ENCODE measurements at regions not wholly inside any gene's neighbourhood (a gene's known extent, or its start where the extent isn't known, plus 50 kb on each side); places are given as distances from the start of the nearest gene placed in this dataset.

DNA sequence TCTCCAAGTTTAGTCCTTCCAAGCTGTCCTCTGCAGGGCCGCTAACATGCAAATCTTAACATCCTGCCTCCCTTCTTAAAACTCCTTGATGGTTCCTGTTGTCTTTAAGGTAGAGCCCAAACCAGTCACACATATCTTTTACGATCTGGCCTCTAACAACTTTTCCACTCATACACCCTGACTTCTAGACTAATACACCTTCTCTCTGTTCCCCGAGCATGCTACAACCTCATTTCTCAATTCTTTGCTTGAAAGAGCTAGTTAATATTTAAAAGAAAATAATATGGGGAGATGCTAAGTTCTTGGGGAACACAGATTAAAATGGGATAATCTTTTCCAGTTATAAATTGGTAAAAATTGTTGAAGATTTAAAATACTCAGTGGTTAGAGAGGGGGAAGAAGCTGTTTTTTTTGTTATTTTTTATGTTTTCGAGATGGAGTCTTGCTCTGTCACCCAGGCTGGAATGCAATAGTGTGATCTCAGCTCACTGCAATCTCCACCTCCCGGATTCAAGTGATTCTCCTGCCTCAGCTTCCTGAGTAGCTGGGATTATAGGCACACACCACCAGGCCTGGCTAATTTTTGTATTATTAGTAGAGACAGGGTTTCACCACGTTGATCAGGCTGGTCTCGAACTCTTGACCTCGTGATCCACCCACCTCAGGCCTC lies 250.7 kb downstream of the MAFB start (continued):
- TF ChIP-seq, protein P1, sequence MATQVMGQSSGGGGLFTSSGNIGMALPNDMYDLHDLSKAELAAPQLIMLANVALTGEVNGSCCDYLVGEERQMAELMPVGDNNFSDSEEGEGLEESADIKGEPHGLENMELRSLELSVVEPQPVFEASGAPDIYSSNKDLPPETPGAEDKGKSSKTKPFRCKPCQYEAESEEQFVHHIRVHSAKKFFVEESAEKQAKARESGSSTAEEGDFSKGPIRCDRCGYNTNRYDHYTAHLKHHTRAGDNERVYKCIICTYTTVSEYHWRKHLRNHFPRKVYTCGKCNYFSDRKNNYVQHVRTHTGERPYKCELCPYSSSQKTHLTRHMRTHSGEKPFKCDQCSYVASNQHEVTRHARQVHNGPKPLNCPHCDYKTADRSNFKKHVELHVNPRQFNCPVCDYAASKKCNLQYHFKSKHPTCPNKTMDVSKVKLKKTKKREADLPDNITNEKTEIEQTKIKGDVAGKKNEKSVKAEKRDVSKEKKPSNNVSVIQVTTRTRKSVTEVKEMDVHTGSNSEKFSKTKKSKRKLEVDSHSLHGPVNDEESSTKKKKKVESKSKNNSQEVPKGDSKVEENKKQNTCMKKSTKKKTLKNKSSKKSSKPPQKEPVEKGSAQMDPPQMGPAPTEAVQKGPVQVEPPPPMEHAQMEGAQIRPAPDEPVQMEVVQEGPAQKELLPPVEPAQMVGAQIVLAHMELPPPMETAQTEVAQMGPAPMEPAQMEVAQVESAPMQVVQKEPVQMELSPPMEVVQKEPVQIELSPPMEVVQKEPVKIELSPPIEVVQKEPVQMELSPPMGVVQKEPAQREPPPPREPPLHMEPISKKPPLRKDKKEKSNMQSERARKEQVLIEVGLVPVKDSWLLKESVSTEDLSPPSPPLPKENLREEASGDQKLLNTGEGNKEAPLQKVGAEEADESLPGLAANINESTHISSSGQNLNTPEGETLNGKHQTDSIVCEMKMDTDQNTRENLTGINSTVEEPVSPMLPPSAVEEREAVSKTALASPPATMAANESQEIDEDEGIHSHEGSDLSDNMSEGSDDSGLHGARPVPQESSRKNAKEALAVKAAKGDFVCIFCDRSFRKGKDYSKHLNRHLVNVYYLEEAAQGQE (IDR thresholded peaks at IDR 0.05; ENCODE audit: unreplicated experiment) = no peak
- TF ChIP-seq POLR2AphosphoS5 (IDR thresholded peaks at IDR 0.05; ENCODE audit: low read depth) = no peak
- no peak for TF ChIP-seq ZNF331 (CRISPR knock-in tag; IDR thresholded peaks at IDR 0.05; ENCODE audit: low read depth)

DNA sequence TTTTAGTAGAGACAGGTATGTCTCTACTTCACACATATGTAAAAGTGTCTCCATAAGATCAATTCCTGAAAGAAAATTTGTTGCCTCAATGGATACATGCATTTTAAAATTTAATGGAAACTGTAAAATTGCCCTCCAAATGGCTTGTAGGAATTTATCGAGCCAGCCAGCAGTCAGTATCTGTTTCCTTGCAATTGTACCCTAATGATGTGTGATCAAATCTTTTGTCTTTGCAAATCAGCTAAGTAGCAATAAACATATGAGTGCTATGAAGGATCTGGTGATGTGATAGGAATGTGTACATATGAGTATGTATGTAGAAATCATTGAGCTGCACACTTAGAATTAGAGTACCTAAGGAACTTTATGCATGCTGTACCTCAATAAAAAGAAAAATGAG lies 253.0 kb downstream of the MAFB start:
- no peaks in the 10 kb centered on the region for H3F3A ChIP-seq (replicated peaks; ENCODE audit: low read depth)
- H2AFZ ChIP-seq = no peak overlapping the region
- Mint-ChIP-seq H3K9me3 (no peaks in the 10 kb centered on the region), H3K4me1 (peaks cover 9% of the 10 kb centered on the region), H3K36me3 (ENCODE audit: low read depth) (no peaks in the 10 kb centered on the region), H3K4me3 (no peak overlapping the region), H3K27ac (no peak overlapping the region), H3K27me3 (ENCODE audit: insufficient read depth, low read depth, poor library complexity) (peaks cover 3% of the 10 kb centered on the region)
- no peaks in the 10 kb centered on the region for H3K4me1 ChIP-seq (ENCODE audit: insufficient read depth)
- H3K27me3 ChIP-seq (ENCODE audit: insufficient read depth) = no peaks in the 10 kb centered on the region
- no peaks in the 10 kb centered on the region for H3K36me3 ChIP-seq (ENCODE audit: insufficient read depth)
- H3K79me2 ChIP-seq (replicated peaks; ENCODE audit: insufficient read depth) = no peaks in the 10 kb centered on the region
- H3K9me2 ChIP-seq (ENCODE audit: insufficient read depth) = peaks cover 13% of the 10 kb centered on the region
- no peak overlapping the region for H3K27ac ChIP-seq (ENCODE audit: low read depth)
- H3K4me2 ChIP-seq = no peak overlapping the region
- no peak for DNase-seq (ENCODE audit: low spot score)
- no peak for ATAC-seq
- H3K4me3 ChIP-seq = no peak overlapping the region
- no peaks in the 10 kb centered on the region for H4K20me1 ChIP-seq (replicated peaks; ENCODE audit: insufficient read depth)
- TF ChIP-seq EZH2phosphoT487 (IDR thresholded peaks at IDR 0.05; ENCODE audit: unreplicated experiment) (no peak), JUNB (IDR thresholded peaks at IDR 0.05; ENCODE audit: unreplicated experiment) (no peak), STAT1 (IDR thresholded peaks at IDR 0.05; ENCODE audit: unreplicated experiment) (no peak), CREB1 (CRISPR knock-in tag; IDR thresholded peaks at IDR 0.05; ENCODE audit: low read depth) (no peak), POLR2AphosphoS5 (IDR thresholded peaks at IDR 0.05; ENCODE audit: low read depth) (no peak), ZNF331 (CRISPR knock-in tag; IDR thresholded peaks at IDR 0.05; ENCODE audit: low read depth) (no peak)
- TF ChIP-seq, protein P1 (IDR thresholded peaks at IDR 0.05; ENCODE audit: unreplicated experiment) = no peak
- TF ChIP-seq, protein P2, sequence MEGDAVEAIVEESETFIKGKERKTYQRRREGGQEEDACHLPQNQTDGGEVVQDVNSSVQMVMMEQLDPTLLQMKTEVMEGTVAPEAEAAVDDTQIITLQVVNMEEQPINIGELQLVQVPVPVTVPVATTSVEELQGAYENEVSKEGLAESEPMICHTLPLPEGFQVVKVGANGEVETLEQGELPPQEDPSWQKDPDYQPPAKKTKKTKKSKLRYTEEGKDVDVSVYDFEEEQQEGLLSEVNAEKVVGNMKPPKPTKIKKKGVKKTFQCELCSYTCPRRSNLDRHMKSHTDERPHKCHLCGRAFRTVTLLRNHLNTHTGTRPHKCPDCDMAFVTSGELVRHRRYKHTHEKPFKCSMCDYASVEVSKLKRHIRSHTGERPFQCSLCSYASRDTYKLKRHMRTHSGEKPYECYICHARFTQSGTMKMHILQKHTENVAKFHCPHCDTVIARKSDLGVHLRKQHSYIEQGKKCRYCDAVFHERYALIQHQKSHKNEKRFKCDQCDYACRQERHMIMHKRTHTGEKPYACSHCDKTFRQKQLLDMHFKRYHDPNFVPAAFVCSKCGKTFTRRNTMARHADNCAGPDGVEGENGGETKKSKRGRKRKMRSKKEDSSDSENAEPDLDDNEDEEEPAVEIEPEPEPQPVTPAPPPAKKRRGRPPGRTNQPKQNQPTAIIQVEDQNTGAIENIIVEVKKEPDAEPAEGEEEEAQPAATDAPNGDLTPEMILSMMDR (conservative IDR thresholded peaks at IDR 0.05; ENCODE audit: low read depth in 2 of 2) = no peak
- TF ChIP-seq, protein P3, sequence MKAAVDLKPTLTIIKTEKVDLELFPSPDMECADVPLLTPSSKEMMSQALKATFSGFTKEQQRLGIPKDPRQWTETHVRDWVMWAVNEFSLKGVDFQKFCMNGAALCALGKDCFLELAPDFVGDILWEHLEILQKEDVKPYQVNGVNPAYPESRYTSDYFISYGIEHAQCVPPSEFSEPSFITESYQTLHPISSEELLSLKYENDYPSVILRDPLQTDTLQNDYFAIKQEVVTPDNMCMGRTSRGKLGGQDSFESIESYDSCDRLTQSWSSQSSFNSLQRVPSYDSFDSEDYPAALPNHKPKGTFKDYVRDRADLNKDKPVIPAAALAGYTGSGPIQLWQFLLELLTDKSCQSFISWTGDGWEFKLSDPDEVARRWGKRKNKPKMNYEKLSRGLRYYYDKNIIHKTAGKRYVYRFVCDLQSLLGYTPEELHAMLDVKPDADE (IDR thresholded peaks at IDR 0.05) = no peak
